HUES64 (cell line): ENCODE measurements at regions not wholly inside any gene's neighbourhood (a gene's known extent, or its start where the extent isn't known, plus 50 kb on each side); places are given as distances from the start of the nearest gene placed in this dataset.
"Not testable (repeated sequence)": the region's sequence is repeated elsewhere in the genome, so short reads cannot be mapped to it uniquely, and the experiment has no call there.

ENCODE experiments used
- H3K27ac ChIP-seq: 2 replicates; pipeline ENCODE4 v1.7.0; 2013; ENCODE audit warnings: low read depth, low read length, inconsistent platforms
- H3K27me3 ChIP-seq: 2 replicates; pipeline ENCODE4 v1.6.1; 2013; ENCODE audit warnings: mild to moderate bottlenecking, low read length; ENCODE audit not compliant: insufficient read depth
- H3K36me3 ChIP-seq: 2 replicates; pipeline ENCODE4 v1.6.1; 2013; ENCODE audit warnings: mild to moderate bottlenecking, low read length; ENCODE audit not compliant: insufficient read depth
- H3K4me1 ChIP-seq: 2 replicates; pipeline ENCODE4 v1.6.1; 2013; ENCODE audit warnings: mild to moderate bottlenecking, low read length, moderate library complexity; ENCODE audit not compliant: insufficient read depth
- H3K4me3 ChIP-seq: 2 replicates; pipeline ENCODE4 v1.5.1; 2013; ENCODE audit warnings: mild to moderate bottlenecking, low read length, moderate library complexity
- H3K9ac ChIP-seq: 2 replicates; pipeline ENCODE4 v1.6.1; 2013; ENCODE audit warnings: mild to moderate bottlenecking, low read depth, low read length
- H3K9me3 ChIP-seq: 2 replicates; pipeline ENCODE4 v1.6.1; 2013; ENCODE audit warnings: low read depth, low read length; ENCODE audit not compliant: insufficient read depth
- WGBS: fragments of 150-250, 120-280 bp; methylation state at CpG from one replicate; pipeline ENCODE4 v1.1.7; 2013; ENCODE audit warnings: missing lambda C conversion rate; 5-methylcytosine and 5-hydroxymethylcytosine counted together

DNA sequence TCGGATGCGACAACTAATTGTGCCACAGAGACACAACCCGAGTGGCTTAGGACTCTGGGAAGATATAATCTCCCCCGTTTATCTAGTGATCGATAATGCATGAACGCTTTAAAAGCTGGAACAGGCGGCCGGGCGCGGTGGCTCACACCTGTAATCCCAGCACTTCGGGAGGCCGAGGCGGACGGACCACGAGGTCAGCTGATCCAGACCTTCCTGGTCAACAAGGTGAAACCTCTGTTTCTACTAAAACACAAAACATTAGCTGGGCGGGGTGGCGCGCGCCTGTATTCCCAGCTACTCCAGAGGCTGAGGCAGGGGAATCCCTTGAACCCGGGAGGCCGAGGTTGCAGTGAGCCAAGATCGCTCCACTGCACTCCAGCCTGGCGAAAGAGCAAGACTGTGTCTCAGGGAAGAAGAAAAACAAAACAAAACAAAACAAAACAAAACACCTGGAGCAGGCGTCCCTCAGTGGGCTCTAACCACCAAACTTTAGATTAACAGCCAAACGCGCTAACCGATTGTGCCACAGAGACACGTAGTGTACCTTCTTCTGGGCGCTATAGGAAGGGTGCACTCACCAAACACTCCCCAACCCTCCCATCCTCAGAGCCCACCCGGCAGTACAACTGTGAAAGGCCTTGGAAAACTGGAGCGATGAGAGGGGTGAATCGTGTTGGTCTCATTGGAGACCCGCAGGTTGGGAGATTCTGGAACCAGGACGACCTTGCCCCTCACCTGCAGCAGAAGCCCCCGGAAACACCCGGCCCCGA, 53.3 kb upstream of the PPIAL4F start:
- not testable (repeated sequence) for H3K4me3 ChIP-seq, H3K27ac ChIP-seq, H3K9ac ChIP-seq, H3K9me3 ChIP-seq, H3K36me3 ChIP-seq, H3K4me1 ChIP-seq, H3K27me3 ChIP-seq
- WGBS: 94% methylated on average over 25 of the region's 37 CpGs
